HG02970 (cell line): ENCODE measurements at regions not wholly inside any gene's neighbourhood (a gene's known extent, or its start where the extent isn't known, plus 50 kb on each side); places are given as distances from the start of the nearest gene placed in this dataset.

Source experiments
- ATAC-seq: cut with Tn5 transposase; IDR thresholded peaks from one replicate; pipeline ENCODE4 v1.9.1; 2021; ENCODE audit warnings: mild to moderate bottlenecking, moderate library complexity, moderate number of reproducible peaks; ENCODE audit not compliant: unreplicated experiment, low FRiP score

GRCh38 chr5:153404747-153405146 lies 85.7 kb upstream of the GRIA1 start:
- no peak for ATAC-seq

- ATAC-seq, result no peak
Observed at GRCh38 chr5:153421676-153422075, 68.8 kb upstream of the GRIA1 start.

GRCh38 chr5:153425914-153426313 lies 64.6 kb upstream of the GRIA1 start:
- no peak for ATAC-seq

GRCh38 chr5:153429761-153430380 lies 60.6 kb upstream of the GRIA1 start:
- no peak for ATAC-seq

GRCh38 chr5:153432583-153432982 lies 57.9 kb upstream of the GRIA1 start:
- no peak for ATAC-seq

- no peak for ATAC-seq
Observed at GRCh38 chr5:153437251-153437650, 53.2 kb upstream of the GRIA1 start.

GRCh38 chr5:153439130-153439529 lies 51.3 kb upstream of the GRIA1 start:
- no peak for ATAC-seq
